ENCODE measurements at regions not wholly inside any gene's neighbourhood (a gene's known extent, or its start where the extent isn't known, plus 50 kb on each side); places are given as distances from the start of the nearest gene placed in this dataset.

- TF ChIP-seq MAX (IDR thresholded peaks at IDR 0.05; ENCODE audit: low read depth, low read length) (no peak), POLR2A (IDR thresholded peaks at IDR 0.05; ENCODE audit: extremely low read depth, insufficient read length) (no peak)
These were observed 300.5 kb upstream of the KIF2A start for GRCh38 chr5:62005551-62005950.

Measured in NB4 (cell line).